OCI-LY1 (cell line): ENCODE measurements at regions not wholly inside any gene's neighbourhood (a gene's known extent, or its start where the extent isn't known, plus 50 kb on each side); places are given as distances from the start of the nearest gene placed in this dataset.
"Not testable (repeated sequence)": the region's sequence is repeated elsewhere in the genome, so short reads cannot be mapped to it uniquely, and the experiment has no call there.

Source experiments
- H2AFZ ChIP-seq: fragments of 200-600 bp; sonication (generic), shearing (Covaris generic); 2 replicates; pipeline ENCODE4 v1.6.0; 2014; ENCODE audit warnings: antibody characterized with exemption, mild to moderate bottlenecking, low read length
- H3F3A ChIP-seq: fragments of 200-600 bp; sonication (generic), shearing (Covaris generic); 2 replicates; pipeline ENCODE4 v1.6.0; 2014; ENCODE audit warnings: mild to moderate bottlenecking, antibody characterized with exemption, low read length, moderate library complexity; ENCODE audit not compliant: insufficient read depth
- H3K27ac ChIP-seq: fragments of 200-600 bp; sonication (generic); 2 replicates; pipeline ENCODE4 v1.5.1; 2014; ENCODE audit warnings: low read length, mixed run types, mild to moderate bottlenecking, low read depth; ENCODE audit not compliant: poor library complexity, severe bottlenecking
- H3K27me3 ChIP-seq: fragments of 200-600 bp; sonication (generic); 2 replicates; pipeline ENCODE4 v1.6.0; 2014; ENCODE audit warnings: antibody characterized with exemption, mild to moderate bottlenecking, low read length, moderate library complexity; ENCODE audit not compliant: insufficient read depth
- H3K36me3 ChIP-seq: fragments of 200-600 bp; sonication (generic); 2 replicates; pipeline ENCODE4 v1.6.1; 2014; ENCODE audit warnings: mild to moderate bottlenecking, antibody characterized with exemption, low read length, moderate library complexity, mixed read lengths; ENCODE audit not compliant: insufficient read depth
- H3K4me1 ChIP-seq: fragments of 200-600 bp; sonication (generic); 2 replicates; pipeline ENCODE4 v1.5.1; 2014; ENCODE audit warnings: mild to moderate bottlenecking, low read length, moderate library complexity; ENCODE audit not compliant: insufficient read depth, severe bottlenecking
- H3K4me2 ChIP-seq: fragments of 200-600 bp; sonication (generic), shearing (Covaris generic); 2 replicates; pipeline ENCODE4 v1.6.1; 2014; ENCODE audit warnings: low read length
- H3K4me3 ChIP-seq: fragments of 200-600 bp; sonication (generic); 2 replicates; pipeline ENCODE4 v1.5.1; 2014; ENCODE audit warnings: low read length, low read depth, mild to moderate bottlenecking, mixed read lengths; ENCODE audit not compliant: poor library complexity, severe bottlenecking
- H3K79me2 ChIP-seq: fragments of 200-600 bp; shearing (Covaris generic); 2 replicates; pipeline ENCODE4 v1.6.1; 2016; ENCODE audit warnings: mixed run types, low read length, mixed read lengths; ENCODE audit not compliant: insufficient read depth
- H3K9ac ChIP-seq: fragments of 200-600 bp; sonication (generic), shearing (Covaris generic); 2 replicates; pipeline ENCODE4 v1.6.1; 2014; ENCODE audit warnings: mild to moderate bottlenecking, low read length, mixed read lengths
- H3K9me2 ChIP-seq: fragments of 200-600 bp; sonication (generic), shearing (Covaris generic); 2 replicates; pipeline ENCODE4 v1.6.1; 2014; ENCODE audit warnings: low read depth, mild to moderate bottlenecking, low read length, mixed read lengths
- H3K9me3 ChIP-seq: fragments of 200-600 bp; shearing (Covaris generic); 2 replicates; pipeline ENCODE4 v1.6.1; 2014; ENCODE audit warnings: low read length, mixed read lengths
- H4K20me1 ChIP-seq: fragments of 200-600 bp; sonication (generic), shearing (Covaris generic); 2 replicates; pipeline ENCODE4 v1.6.0; 2016; ENCODE audit warnings: mild to moderate bottlenecking, low read length; ENCODE audit not compliant: insufficient read depth
- CTCF ChIP-seq: fragments of 200-600 bp; sonication (generic), shearing (Covaris generic); IDR thresholded peaks from 2 replicates; pipeline ENCODE4 v1.5.1; 2017; ENCODE audit warnings: mild to moderate bottlenecking, antibody characterized with exemption, low read length, moderate library complexity, mixed read lengths
- EZH2 ChIP-seq: fragments of 200-600 bp; sonication (generic), shearing (Covaris generic); IDR thresholded peaks from 2 replicates; pipeline ENCODE4 v1.8.0; 2017; ENCODE audit warnings: borderline replicate concordance, mixed run types, mild to moderate bottlenecking, antibody characterized with exemption, low read length, moderate library complexity, mixed read lengths

- no peaks in the 10 kb centered on the region for H3K9me3 ChIP-seq
- H3F3A ChIP-seq: no peaks in the 10 kb centered on the region
- no peak overlapping the region for H3K4me3 ChIP-seq
- no peaks in the 10 kb centered on the region for H3K27me3 ChIP-seq
- no peaks in the 10 kb centered on the region for H3K9me2 ChIP-seq
- no peaks in the 10 kb centered on the region for H3K79me2 ChIP-seq
- no peak overlapping the region for H2AFZ ChIP-seq
- no peaks in the 10 kb centered on the region for H3K4me1 ChIP-seq
- no peaks in the 10 kb centered on the region for H3K36me3 ChIP-seq
- H3K27ac ChIP-seq: no peak overlapping the region
- no peaks in the 10 kb centered on the region for H4K20me1 ChIP-seq
- TF ChIP-seq EZH2: no peak
- TF ChIP-seq CTCF: no peak
- H3K9ac ChIP-seq: no peak overlapping the region
- H3K4me2 ChIP-seq: no peak overlapping the region
These were observed 183.3 kb upstream of the EPHA6 start for GRCh38 chr3:96631050-96631449.

GRCh38 chr3:96646596-96646995 lies 167.8 kb upstream of the EPHA6 start:
- Histone ChIP-seq H3K27ac (no peak overlapping the region), H3K9ac (no peak overlapping the region), H3K4me2 (no peak overlapping the region), H3K36me3 (no peaks in the 10 kb centered on the region), H3K4me3 (no peak overlapping the region), H3K4me1 (no peaks in the 10 kb centered on the region), H3K27me3 (no peaks in the 10 kb centered on the region), H3K9me2 (no peaks in the 10 kb centered on the region), H3F3A (no peaks in the 10 kb centered on the region), H3K9me3 (no peaks in the 10 kb centered on the region), H4K20me1 (no peaks in the 10 kb centered on the region), H2AFZ (no peak overlapping the region), H3K79me2 (no peaks in the 10 kb centered on the region)
- TF ChIP-seq CTCF (no peak), EZH2 (no peak)

GRCh38 chr3:96657710-96658109 lies 156.7 kb upstream of the EPHA6 start:
- Histone ChIP-seq H3K4me2 (no peak overlapping the region), H3K4me1 (no peaks in the 10 kb centered on the region), H3K36me3 (no peaks in the 10 kb centered on the region), H3K27ac (no peak overlapping the region), H2AFZ (no peak overlapping the region), H3K27me3 (no peaks in the 10 kb centered on the region), H3K9me2 (no peaks in the 10 kb centered on the region), H3K9ac (no peak overlapping the region), H4K20me1 (no peaks in the 10 kb centered on the region), H3K9me3 (no peaks in the 10 kb centered on the region), H3K4me3 (no peak overlapping the region), H3K79me2 (no peaks in the 10 kb centered on the region), H3F3A (no peaks in the 10 kb centered on the region)
- TF ChIP-seq CTCF (no peak), EZH2 (no peak)

- H3K79me2 ChIP-seq, H3K9me3 ChIP-seq, H3K4me2 ChIP-seq, H2AFZ ChIP-seq, H3K9me2 ChIP-seq, H3K27me3 ChIP-seq, H4K20me1 ChIP-seq, H3K27ac ChIP-seq, H3K4me3 ChIP-seq, H3K9ac ChIP-seq, H3F3A ChIP-seq, H3K4me1 ChIP-seq, H3K36me3 ChIP-seq: not testable (repeated sequence)
These were observed 142.4 kb upstream of the EPHA6 start for GRCh38 chr3:96671861-96672595.
